ENCODE measurements at regions not wholly inside any gene's neighbourhood (a gene's known extent, or its start where the extent isn't known, plus 50 kb on each side); places are given as distances from the start of the nearest gene placed in this dataset.
A peak's percentile ranks its signal among the peaks of the same experiment; 100 is the strongest.

DNA sequence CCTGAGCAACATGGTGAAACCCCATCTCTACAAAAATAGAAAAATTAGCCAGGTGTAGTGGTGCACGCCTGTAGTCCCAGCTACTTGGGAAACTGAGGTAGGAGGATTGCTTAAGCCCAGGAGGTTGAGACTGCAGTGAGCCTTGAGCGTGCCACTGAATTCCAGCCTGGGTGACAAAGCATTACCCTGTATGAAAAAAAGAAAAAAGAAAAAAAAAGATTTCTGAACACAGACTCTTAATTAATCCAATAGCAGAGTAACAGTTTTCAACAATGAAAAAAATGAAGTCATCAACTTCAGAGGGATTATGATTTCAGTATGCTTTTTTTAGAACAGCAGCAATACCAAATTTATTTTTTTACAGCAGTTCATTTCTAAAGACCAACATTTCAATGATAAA, 118.8 kb upstream of the TNPO1 start:
- no peaks in the 10 kb centered on the region for H3F3A ChIP-seq (replicated peaks; ENCODE audit: insufficient read depth)
- peaks cover 0 to 18% of the 10 kb centered on the region in 2 experiments; a peak in 2 of 4 replicates for H3K4me1 ChIP-seq (ENCODE audit: control insufficient read depth in 1 of 2, insufficient read depth in 2 of 2, low read depth in 1 of 2, low read length in 1 of 2)
- no peaks in the 10 kb centered on the region; the same call in 1 of the 2 replicates for H3K79me2 ChIP-seq (ENCODE audit: insufficient read depth)
- no peak for TF ChIP-seq MEF2A (IDR thresholded peaks at IDR 0.05; ENCODE audit: borderline replicate concordance, low read depth)
- TF ChIP-seq RXRA (IDR thresholded peaks at IDR 0.05; ENCODE audit: borderline replicate concordance, low read depth): no peak
- TF ChIP-seq NFIC (IDR thresholded peaks at IDR 0.05; ENCODE audit: borderline replicate concordance): no peak
- TF ChIP-seq TCF12 (IDR thresholded peaks at IDR 0.05): no peak
- TF ChIP-seq SIN3A (IDR thresholded peaks at IDR 0.05; ENCODE audit: borderline replicate concordance, low read depth, low read length): no peak
- TF ChIP-seq, protein P1, sequence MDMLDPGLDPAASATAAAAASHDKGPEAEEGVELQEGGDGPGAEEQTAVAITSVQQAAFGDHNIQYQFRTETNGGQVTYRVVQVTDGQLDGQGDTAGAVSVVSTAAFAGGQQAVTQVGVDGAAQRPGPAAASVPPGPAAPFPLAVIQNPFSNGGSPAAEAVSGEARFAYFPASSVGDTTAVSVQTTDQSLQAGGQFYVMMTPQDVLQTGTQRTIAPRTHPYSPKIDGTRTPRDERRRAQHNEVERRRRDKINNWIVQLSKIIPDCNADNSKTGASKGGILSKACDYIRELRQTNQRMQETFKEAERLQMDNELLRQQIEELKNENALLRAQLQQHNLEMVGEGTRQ (IDR thresholded peaks at IDR 0.05; ENCODE audit: borderline replicate concordance, low read depth, low read length): no peak
- no peak for TF ChIP-seq JUND (IDR thresholded peaks at IDR 0.05)
- TF ChIP-seq, protein P2, sequence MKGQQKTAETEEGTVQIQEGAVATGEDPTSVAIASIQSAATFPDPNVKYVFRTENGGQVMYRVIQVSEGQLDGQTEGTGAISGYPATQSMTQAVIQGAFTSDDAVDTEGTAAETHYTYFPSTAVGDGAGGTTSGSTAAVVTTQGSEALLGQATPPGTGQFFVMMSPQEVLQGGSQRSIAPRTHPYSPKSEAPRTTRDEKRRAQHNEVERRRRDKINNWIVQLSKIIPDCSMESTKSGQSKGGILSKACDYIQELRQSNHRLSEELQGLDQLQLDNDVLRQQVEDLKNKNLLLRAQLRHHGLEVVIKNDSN (IDR thresholded peaks at IDR 0.05; ENCODE audit: borderline replicate concordance, low read depth): no peak
- TF ChIP-seq, protein P3, sequence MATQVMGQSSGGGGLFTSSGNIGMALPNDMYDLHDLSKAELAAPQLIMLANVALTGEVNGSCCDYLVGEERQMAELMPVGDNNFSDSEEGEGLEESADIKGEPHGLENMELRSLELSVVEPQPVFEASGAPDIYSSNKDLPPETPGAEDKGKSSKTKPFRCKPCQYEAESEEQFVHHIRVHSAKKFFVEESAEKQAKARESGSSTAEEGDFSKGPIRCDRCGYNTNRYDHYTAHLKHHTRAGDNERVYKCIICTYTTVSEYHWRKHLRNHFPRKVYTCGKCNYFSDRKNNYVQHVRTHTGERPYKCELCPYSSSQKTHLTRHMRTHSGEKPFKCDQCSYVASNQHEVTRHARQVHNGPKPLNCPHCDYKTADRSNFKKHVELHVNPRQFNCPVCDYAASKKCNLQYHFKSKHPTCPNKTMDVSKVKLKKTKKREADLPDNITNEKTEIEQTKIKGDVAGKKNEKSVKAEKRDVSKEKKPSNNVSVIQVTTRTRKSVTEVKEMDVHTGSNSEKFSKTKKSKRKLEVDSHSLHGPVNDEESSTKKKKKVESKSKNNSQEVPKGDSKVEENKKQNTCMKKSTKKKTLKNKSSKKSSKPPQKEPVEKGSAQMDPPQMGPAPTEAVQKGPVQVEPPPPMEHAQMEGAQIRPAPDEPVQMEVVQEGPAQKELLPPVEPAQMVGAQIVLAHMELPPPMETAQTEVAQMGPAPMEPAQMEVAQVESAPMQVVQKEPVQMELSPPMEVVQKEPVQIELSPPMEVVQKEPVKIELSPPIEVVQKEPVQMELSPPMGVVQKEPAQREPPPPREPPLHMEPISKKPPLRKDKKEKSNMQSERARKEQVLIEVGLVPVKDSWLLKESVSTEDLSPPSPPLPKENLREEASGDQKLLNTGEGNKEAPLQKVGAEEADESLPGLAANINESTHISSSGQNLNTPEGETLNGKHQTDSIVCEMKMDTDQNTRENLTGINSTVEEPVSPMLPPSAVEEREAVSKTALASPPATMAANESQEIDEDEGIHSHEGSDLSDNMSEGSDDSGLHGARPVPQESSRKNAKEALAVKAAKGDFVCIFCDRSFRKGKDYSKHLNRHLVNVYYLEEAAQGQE (IDR thresholded peaks at IDR 0.05; ENCODE audit: low read depth, low read length): no peak
- no peak for TF ChIP-seq GATA2 (CRISPR knock-in tag; IDR thresholded peaks at IDR 0.05)
- TF ChIP-seq, protein P4, sequence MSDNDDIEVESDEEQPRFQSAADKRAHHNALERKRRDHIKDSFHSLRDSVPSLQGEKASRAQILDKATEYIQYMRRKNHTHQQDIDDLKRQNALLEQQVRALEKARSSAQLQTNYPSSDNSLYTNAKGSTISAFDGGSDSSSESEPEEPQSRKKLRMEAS (IDR thresholded peaks at IDR 0.05; ENCODE audit: low read depth): no peak
- TF ChIP-seq RAD21 (IDR thresholded peaks at IDR 0.05; ENCODE audit: low read length): no peak
- TF ChIP-seq FOXM1 (IDR thresholded peaks at IDR 0.05; ENCODE audit: low read depth): no peak
- no peaks in the 10 kb centered on the region for H3K9me3 ChIP-seq
- H3K9ac ChIP-seq: no peak overlapping the region
- H4K20me1 ChIP-seq (ENCODE audit: insufficient read depth): no peaks in the 10 kb centered on the region
- 88% methylated on average over 2 of the region's 2 CpGs for WGBS (ENCODE audit: low lambda C conversion rate)
- no peaks in the 10 kb centered on the region; the same call in 1 of the 2 replicates for H3K27me3 ChIP-seq (ENCODE audit: insufficient read depth)
- no peaks in the 10 kb centered on the region for H3K36me3 ChIP-seq (replicated peaks in 1 of 2; ENCODE audit: control insufficient read depth in 1 of 2, insufficient read depth in 2 of 2, low read length in 1 of 2)
- H3K4me2 ChIP-seq: no peak overlapping the region
- no peak for DNase-seq
- no peak overlapping the region for H3K4me3 ChIP-seq (ENCODE audit: low read depth in 2 of 2, low read length in 1 of 2)
- H2AFZ ChIP-seq (ENCODE audit: low read depth): no peak overlapping the region
- no peaks in the 10 kb centered on the region for H3K9me2 ChIP-seq
- ChIA-PET POLR2A (no interaction called here), CTCF (interaction anchor here (1.1 kb wide), 1 partner anchor 57 kb away, joined by 3 read pairs; no protein-coding TSS in a partner anchor)
- H3K27ac ChIP-seq (ENCODE audit: low read depth in 2 of 2, low read length in 1 of 2): no peak overlapping the region

DNA sequence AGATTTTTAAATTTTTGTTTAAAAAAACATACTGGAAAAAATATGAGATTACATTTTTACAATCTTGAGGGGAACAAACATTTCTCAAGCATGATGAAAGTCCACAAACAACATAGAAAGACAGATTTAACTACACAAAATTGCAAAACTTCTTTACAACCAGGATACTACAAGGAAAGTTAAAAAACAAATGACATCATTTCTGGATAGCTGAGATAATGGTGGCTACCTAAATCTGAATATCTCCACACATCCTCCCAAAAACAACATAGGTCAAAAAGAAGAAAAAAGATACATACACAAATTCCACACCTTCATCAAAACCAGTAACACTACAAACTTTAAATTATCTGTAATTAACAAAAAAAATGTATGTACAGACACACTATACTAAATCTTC, 120.8 kb upstream of the TNPO1 start:
- ChIA-PET CTCF (no interaction called here), POLR2A (no interaction called here)
- Histone ChIP-seq H3K9me2 (no peaks in the 10 kb centered on the region), H3K4me3 (ENCODE audit: low read depth in 2 of 2, low read length in 1 of 2) (no peak overlapping the region), H2AFZ (ENCODE audit: low read depth) (no peak overlapping the region), H3K36me3 (replicated peaks in 1 of 2; ENCODE audit: control insufficient read depth in 1 of 2, insufficient read depth in 2 of 2, low read length in 1 of 2) (no peaks in the 10 kb centered on the region), H3F3A (replicated peaks; ENCODE audit: insufficient read depth) (no peaks in the 10 kb centered on the region), H3K9me3 (no peaks in the 10 kb centered on the region), H3K27me3 (ENCODE audit: insufficient read depth) (no peaks in the 10 kb centered on the region; the same call in 1 of the 2 replicates), H3K9ac (no peak overlapping the region), H4K20me1 (ENCODE audit: insufficient read depth) (no peaks in the 10 kb centered on the region), H3K4me1 (ENCODE audit: control insufficient read depth in 1 of 2, insufficient read depth in 2 of 2, low read depth in 1 of 2, low read length in 1 of 2) (peaks cover 0 to 30% of the 10 kb centered on the region in 2 experiments; a peak in 2 of 4 replicates), H3K27ac (ENCODE audit: low read depth in 2 of 2, low read length in 1 of 2) (peak overlapping the region in 1 of 2 experiments; percentile 43; a peak in 1 of 4 replicates), H3K4me2 (no peak overlapping the region), H3K79me2 (ENCODE audit: insufficient read depth) (no peaks in the 10 kb centered on the region; the same call in 1 of the 2 replicates)
- DNase-seq: no peak
- TF ChIP-seq SIN3A (IDR thresholded peaks at IDR 0.05; ENCODE audit: borderline replicate concordance, low read depth, low read length): no peak
- no peak for TF ChIP-seq NRF1 (IDR thresholded peaks at IDR 0.05; ENCODE audit: low read depth, low read length)
- TF ChIP-seq, protein P5, sequence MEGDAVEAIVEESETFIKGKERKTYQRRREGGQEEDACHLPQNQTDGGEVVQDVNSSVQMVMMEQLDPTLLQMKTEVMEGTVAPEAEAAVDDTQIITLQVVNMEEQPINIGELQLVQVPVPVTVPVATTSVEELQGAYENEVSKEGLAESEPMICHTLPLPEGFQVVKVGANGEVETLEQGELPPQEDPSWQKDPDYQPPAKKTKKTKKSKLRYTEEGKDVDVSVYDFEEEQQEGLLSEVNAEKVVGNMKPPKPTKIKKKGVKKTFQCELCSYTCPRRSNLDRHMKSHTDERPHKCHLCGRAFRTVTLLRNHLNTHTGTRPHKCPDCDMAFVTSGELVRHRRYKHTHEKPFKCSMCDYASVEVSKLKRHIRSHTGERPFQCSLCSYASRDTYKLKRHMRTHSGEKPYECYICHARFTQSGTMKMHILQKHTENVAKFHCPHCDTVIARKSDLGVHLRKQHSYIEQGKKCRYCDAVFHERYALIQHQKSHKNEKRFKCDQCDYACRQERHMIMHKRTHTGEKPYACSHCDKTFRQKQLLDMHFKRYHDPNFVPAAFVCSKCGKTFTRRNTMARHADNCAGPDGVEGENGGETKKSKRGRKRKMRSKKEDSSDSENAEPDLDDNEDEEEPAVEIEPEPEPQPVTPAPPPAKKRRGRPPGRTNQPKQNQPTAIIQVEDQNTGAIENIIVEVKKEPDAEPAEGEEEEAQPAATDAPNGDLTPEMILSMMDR (IDR thresholded peaks at IDR 0.05): no peak
- TF ChIP-seq RCOR1 (IDR thresholded peaks at IDR 0.05; ENCODE audit: low read length): no peak
- TF ChIP-seq GABPA (IDR thresholded peaks at IDR 0.05; ENCODE audit: low read depth): no peak
- TF ChIP-seq ELF1 (IDR thresholded peaks at IDR 0.05): no peak
- TF ChIP-seq EZH2phosphoT487 (IDR thresholded peaks at IDR 0.05; ENCODE audit: borderline replicate concordance, low read depth): no peak
- no peak for TF ChIP-seq TAF1 (IDR thresholded peaks at IDR 0.05; ENCODE audit: borderline replicate concordance, low read depth, low read length)
- TF ChIP-seq, protein P6, sequence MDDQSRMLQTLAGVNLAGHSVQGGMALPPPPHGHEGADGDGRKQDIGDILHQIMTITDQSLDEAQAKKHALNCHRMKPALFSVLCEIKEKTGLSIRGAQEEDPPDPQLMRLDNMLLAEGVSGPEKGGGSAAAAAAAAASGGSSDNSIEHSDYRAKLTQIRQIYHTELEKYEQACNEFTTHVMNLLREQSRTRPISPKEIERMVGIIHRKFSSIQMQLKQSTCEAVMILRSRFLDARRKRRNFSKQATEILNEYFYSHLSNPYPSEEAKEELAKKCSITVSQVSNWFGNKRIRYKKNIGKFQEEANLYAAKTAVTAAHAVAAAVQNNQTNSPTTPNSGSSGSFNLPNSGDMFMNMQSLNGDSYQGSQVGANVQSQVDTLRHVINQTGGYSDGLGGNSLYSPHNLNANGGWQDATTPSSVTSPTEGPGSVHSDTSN (IDR thresholded peaks at IDR 0.05): no peak
- TF ChIP-seq POLR2AphosphoS5 (IDR thresholded peaks at IDR 0.05; ENCODE audit: low read depth, low read length): no peak
